Embryonic facial prominence (tissue), 1 donor: ENCODE measurements at regions not wholly inside any gene's neighbourhood (a gene's known extent, or its start where the extent isn't known, plus 50 kb on each side); places are given as distances from the start of the nearest gene placed in this dataset.

Source experiments
- DNase-seq: peaks from one replicate; pipeline ENCODE4 v3.0.0-alpha.2; 2016; ENCODE audit errors: extremely low spot score

GRCh38 chr11:86726770-86727504 is 54.5 kb upstream of the ME3 start:
- no peak for DNase-seq

- no peak for DNase-seq
Measured at GRCh38 chr11:86726118-86726753, 53.8 kb upstream of the ME3 start.

- DNase-seq, result no peak
Measured at GRCh38 chr11:86724137-86724536, 51.7 kb upstream of the ME3 start.

GRCh38 chr11:86723281-86723680 is 50.9 kb upstream of the ME3 start:
- DNase-seq, result no peak

- DNase-seq, result no peak
Measured at GRCh38 chr11:86722748-86723147, 50.3 kb upstream of the ME3 start.
